ENCODE measurements at regions not wholly inside any gene's neighbourhood (a gene's known extent, or its start where the extent isn't known, plus 50 kb on each side); places are given as distances from the start of the nearest gene placed in this dataset.

DNA sequence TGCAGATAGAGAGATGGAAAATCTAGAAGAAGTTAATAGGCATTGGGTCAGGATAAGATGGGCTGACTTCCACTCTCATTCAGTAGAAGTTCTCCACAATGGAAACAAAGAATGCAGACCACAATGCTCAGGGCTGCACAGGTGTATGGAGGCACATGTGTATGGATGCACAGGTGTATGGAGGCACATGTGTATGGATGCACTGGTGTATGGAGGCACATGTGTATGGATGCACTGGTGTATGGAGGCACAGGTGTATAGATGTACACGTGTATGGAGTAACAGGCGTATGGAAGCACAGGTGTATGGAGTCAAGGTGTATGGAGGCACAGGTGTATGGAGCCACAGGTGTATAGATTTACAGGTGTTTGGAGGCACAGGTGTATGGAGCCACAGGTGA lies 285.7 kb upstream of the PPP2R2D start:
- intact Hi-C loops (cut with micrococcal nuclease) = no loop called here
- peaks cover 3% of the 10 kb centered on the region for H3K27me3 Mint-ChIP-seq
- H3K4me1 Mint-ChIP-seq (ENCODE audit: low read depth) = no peaks in the 10 kb centered on the region
- H3K9me3 Mint-ChIP-seq = no peaks in the 10 kb centered on the region
- TF ChIP-seq, protein P1, sequence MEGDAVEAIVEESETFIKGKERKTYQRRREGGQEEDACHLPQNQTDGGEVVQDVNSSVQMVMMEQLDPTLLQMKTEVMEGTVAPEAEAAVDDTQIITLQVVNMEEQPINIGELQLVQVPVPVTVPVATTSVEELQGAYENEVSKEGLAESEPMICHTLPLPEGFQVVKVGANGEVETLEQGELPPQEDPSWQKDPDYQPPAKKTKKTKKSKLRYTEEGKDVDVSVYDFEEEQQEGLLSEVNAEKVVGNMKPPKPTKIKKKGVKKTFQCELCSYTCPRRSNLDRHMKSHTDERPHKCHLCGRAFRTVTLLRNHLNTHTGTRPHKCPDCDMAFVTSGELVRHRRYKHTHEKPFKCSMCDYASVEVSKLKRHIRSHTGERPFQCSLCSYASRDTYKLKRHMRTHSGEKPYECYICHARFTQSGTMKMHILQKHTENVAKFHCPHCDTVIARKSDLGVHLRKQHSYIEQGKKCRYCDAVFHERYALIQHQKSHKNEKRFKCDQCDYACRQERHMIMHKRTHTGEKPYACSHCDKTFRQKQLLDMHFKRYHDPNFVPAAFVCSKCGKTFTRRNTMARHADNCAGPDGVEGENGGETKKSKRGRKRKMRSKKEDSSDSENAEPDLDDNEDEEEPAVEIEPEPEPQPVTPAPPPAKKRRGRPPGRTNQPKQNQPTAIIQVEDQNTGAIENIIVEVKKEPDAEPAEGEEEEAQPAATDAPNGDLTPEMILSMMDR (IDR thresholded peaks at IDR 0.05) = no peak
- H3K4me3 Mint-ChIP-seq = no peak overlapping the region
- no peaks in the 10 kb centered on the region for H3K36me3 Mint-ChIP-seq (ENCODE audit: low read depth)
- DNase-seq (no peak), ATAC-seq (no peak)
- H3K27ac Mint-ChIP-seq = no peak overlapping the region
- ChIA-PET POLR2A (no interaction called here), CTCF (no interaction called here)

DNA sequence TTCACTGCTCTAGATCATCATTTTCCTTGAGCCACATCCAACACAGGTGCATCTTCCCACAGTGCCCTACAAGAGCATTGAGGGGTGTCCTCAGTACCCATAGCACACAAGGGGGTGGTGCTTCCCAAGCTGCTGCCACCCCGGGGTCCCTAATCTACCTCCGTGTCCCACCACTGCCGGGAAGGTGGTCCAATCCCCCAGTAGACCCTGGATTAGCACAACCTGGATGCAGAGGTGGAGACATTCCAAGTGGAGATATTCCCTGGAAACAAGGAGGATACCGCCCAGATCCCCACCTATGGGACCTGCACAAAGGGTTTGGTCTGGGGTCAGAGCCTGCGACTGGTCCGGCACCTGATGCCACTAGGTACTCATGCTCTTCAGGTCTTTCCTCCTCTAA lies 284.8 kb upstream of the PPP2R2D start:
- no peak for ATAC-seq
- Mint-ChIP-seq H3K4me1 (ENCODE audit: low read depth) (no peaks in the 10 kb centered on the region), H3K4me3 (no peak overlapping the region), H3K36me3 (ENCODE audit: low read depth) (no peaks in the 10 kb centered on the region), H3K27ac (no peak overlapping the region), H3K9me3 (no peaks in the 10 kb centered on the region), H3K27me3 (peaks cover 3% of the 10 kb centered on the region)
- DNase-seq = no peak
- TF ChIP-seq, protein P1 (IDR thresholded peaks at IDR 0.05) = no peak
- intact Hi-C loops (cut with micrococcal nuclease) = no loop called here
- ChIA-PET CTCF (no interaction called here), POLR2A (no interaction called here)

DNA sequence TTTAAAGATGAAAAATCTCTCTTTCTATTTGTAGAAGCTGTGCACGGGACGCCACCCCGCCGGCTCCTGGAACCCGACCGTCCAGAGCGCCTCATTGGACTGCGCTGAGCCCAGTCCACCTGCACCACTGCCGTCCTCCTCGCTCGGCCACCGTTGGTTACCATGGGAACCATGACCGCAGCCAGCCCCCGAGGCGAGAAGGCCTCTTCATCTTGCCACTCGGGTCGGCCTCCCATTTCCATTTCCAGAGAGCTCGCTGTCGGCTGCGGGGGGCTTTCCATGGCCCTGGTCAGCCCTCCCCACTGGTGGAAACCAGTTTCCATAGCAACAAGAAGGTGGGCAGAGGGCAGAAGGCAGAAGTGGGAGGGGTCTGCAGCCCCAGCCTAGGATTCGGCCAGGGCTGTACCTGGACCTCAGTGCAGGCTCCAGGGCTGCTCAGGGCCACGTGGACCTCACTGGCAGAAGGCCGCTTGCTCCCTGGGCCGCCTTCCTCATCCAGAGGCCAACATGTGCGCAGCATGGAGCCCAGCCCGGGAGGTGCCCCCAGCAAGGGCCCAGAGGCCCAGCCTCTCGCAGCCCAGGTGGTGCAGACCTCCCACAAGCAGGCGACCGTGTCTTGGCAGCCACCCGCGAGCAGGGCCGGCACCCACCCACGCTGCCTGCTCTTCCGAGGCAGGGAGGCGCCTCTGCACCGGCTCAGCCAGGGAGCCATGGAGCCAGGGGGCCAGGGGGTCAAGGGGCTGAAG lies 283.5 kb upstream of the PPP2R2D start:
- ATAC-seq = no peak
- no peaks in the 10 kb centered on the region for H3K27me3 Mint-ChIP-seq
- no peaks in the 10 kb centered on the region for H3K36me3 Mint-ChIP-seq (ENCODE audit: low read depth)
- ChIA-PET POLR2A (no interaction called here), CTCF (no interaction called here)
- TF ChIP-seq, protein P1 (IDR thresholded peaks at IDR 0.05) = no peak
- no peaks in the 10 kb centered on the region for H3K4me1 Mint-ChIP-seq (ENCODE audit: low read depth)
- DNase-seq = no peak
- no peaks in the 10 kb centered on the region for H3K9me3 Mint-ChIP-seq
- no peak overlapping the region for H3K4me3 Mint-ChIP-seq
- intact Hi-C loops (cut with micrococcal nuclease) = no loop called here
- no peak overlapping the region for H3K27ac Mint-ChIP-seq

DNA sequence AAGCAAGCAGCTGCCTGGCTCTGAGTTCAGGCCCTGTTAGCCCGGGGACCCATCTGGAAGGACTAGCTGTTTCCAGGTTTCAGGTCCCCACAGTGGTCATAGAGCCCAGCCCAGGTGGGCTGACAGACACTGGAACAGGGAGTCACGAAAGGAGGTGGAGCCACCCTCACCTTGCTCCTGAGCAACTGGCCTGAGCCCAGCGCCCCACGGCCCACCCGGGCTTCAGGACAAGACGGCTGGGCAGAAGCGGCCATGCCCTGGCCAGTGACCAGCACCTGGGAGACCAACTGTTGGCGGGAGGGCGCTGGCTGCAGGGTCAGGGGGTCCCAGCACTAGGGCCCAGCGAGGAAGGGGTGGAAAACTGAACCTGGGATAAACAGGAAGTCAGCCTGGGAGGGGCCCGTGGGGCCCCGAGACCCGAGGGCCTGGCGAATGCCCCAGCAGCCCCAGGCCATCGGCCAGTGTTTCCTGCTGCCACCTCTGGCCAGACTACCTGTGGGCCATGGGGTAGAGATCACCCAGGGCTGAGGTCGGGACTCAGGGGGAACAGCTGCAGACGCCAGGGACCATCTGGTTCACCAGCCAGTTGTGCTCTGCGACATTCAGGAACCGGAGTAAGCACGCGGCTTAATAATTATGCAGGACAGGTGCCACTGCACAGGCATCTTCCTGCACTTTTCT lies 282.1 kb upstream of the PPP2R2D start:
- intact Hi-C loops (cut with micrococcal nuclease) = no loop called here
- Mint-ChIP-seq H3K27ac (no peak overlapping the region), H3K9me3 (no peaks in the 10 kb centered on the region), H3K36me3 (ENCODE audit: low read depth) (no peaks in the 10 kb centered on the region), H3K4me1 (ENCODE audit: low read depth) (no peaks in the 10 kb centered on the region), H3K27me3 (no peaks in the 10 kb centered on the region), H3K4me3 (no peak overlapping the region)
- CTCF ChIA-PET = no interaction called here
- TF ChIP-seq, protein P1 (IDR thresholded peaks at IDR 0.05) = no peak
- DNase-seq = no peak
- ATAC-seq = no peak
- POLR2A ChIA-PET = no interaction called here

DNA sequence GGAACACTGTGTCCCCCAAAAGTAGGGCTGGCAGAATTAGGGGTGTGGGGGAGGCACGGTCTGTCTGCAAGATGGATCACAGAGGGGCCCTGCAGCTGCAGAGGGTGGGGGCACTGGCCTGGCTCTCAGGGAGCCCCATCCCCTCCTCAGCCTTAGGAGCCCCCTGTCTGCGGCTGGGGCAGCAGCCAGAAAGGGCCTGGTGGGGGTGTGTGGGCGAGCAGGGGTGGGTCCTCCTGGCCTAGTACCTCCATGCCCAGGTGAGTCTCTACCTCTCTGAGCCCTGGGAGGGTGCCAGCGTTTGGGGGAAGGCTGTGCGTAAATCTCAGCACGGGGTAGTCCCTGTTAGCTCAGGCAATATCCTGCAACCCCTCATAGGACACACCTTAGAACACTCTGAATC lies 280.5 kb upstream of the PPP2R2D start:
- CTCF ChIA-PET = no interaction called here
- POLR2A ChIA-PET = no interaction called here
- no peak overlapping the region for H3K4me3 Mint-ChIP-seq
- DNase-seq = no peak
- TF ChIP-seq, protein P1 (IDR thresholded peaks at IDR 0.05) = no peak
- H3K9me3 Mint-ChIP-seq = no peaks in the 10 kb centered on the region
- ATAC-seq = no peak
- H3K27me3 Mint-ChIP-seq = no peaks in the 10 kb centered on the region
- no peaks in the 10 kb centered on the region for H3K4me1 Mint-ChIP-seq (ENCODE audit: low read depth)
- H3K36me3 Mint-ChIP-seq (ENCODE audit: low read depth) = no peaks in the 10 kb centered on the region
- intact Hi-C loops (cut with micrococcal nuclease) = no loop called here
- H3K27ac Mint-ChIP-seq = no peak overlapping the region
